K562 (cell line): ENCODE measurements at regions not wholly inside any gene's neighbourhood (a gene's known extent, or its start where the extent isn't known, plus 50 kb on each side); places are given as distances from the start of the nearest gene placed in this dataset.
A peak's percentile ranks its signal among the peaks of the same experiment; 100 is the strongest.

Experiments
- ATAC-seq: fragments of 200-7000 bp; cut with Tn5 transposase; 3 replicates; pipeline ENCODE4 v1.9.1; 2020; ENCODE audit warnings: moderate library complexity
- BruUV-seq: library from RNA; stranded (reverse); fragments of 400-500 nt; replicated peaks from 2 replicates; lab custom pipeline; 2021; lab: Mats Ljungman, UMichigan
- CTCF ChIA-PET: fragments of 300-600 bp; formaldehyde crosslinking; extraction: SDS; loops from one replicate; lab custom pipeline; 2021; ENCODE audit warnings: low intra/inter-chr PET ratio; lab: Yijun Ruan, JAX
- POLR2A ChIA-PET: fragments of 300-600, 350-650 bp; sonication (Branson Sonifier 250); formaldehyde crosslinking; extraction: SDS; loops from one replicate; lab custom pipeline; 2021; ENCODE audit warnings: antibody characterized with exemption, inconsistent platforms; lab: Yijun Ruan, JAX
- DNase-seq, 4 experiments: peaks; one replicate each; pipeline versions ENCODE4 v3.0.0 to v3.0.0-alpha.2; 2011 to 2018; ENCODE audit warnings: low spot score in 3 of 4, mixed read lengths in 3 of 4; ENCODE audit errors: extremely low read depth in 1 of 4
- FAIRE-seq: peaks from 2 replicates; lab custom pipeline; 2011; peaks lifted over from hg19 to GRCh38; lab: Jason Lieb, UNC
- H2AFZ ChIP-seq: 2 replicates; pipeline ENCODE4 v1.6.0; 2011; ENCODE audit warnings: low read depth, low read length, control low read depth, inconsistent platforms
- H3K27ac ChIP-seq: fragments of 200-600 bp; 3 replicates; pipeline ENCODE4 v1.8.0; 2011; ENCODE audit warnings: low read depth, mild to moderate bottlenecking, control low read depth, inconsistent platforms, low read length, moderate library complexity, mixed read lengths; ENCODE audit errors: extremely low read depth
- H3K27me3 ChIP-seq, 2 experiments: fragments of 300-600 bp in 1 of 2; 2 replicates in 1 of 2; 3 replicates in 1 of 2; pipeline versions ENCODE4 v1.6.0 to v1.8.0; 2011; ENCODE audit warnings: inconsistent platforms in 2 of 2, low read length in 2 of 2, mild to moderate bottlenecking in 1 of 2, mixed read lengths in 1 of 2, moderate library complexity in 1 of 2; ENCODE audit not compliant: control insufficient read depth in 2 of 2, insufficient read depth in 2 of 2
- H3K36me3 ChIP-seq: fragments of 300-600 bp; 3 replicates; pipeline ENCODE4 v1.8.0; 2011; ENCODE audit warnings: mild to moderate bottlenecking, low read length, inconsistent platforms; ENCODE audit not compliant: control insufficient read depth, insufficient read depth
- H3K4me1 ChIP-seq, 2 experiments: fragments of 200-600 bp in 1 of 2; replicated peaks in 1 of 2; 2 replicates in 1 of 2; 3 replicates in 1 of 2; pipeline versions ENCODE4 v1.5.1 to v1.8.0; 2011; ENCODE audit warnings: inconsistent platforms in 2 of 2, low read length in 2 of 2, mild to moderate bottlenecking in 1 of 2, mixed read lengths in 1 of 2, moderate library complexity in 1 of 2; ENCODE audit not compliant: control insufficient read depth in 2 of 2, insufficient read depth in 2 of 2
- H3K4me2 ChIP-seq: 2 replicates; pipeline ENCODE4 v1.6.1; 2011; ENCODE audit warnings: low read length, control low read depth, inconsistent platforms, mixed read lengths; ENCODE audit not compliant: insufficient read depth
- H3K4me3 ChIP-seq: fragments of 200-600 bp; sonication (generic), shearing (Covaris generic); 2 replicates; pipeline ENCODE4 v1.5.1; 2016; ENCODE audit warnings: control low read depth, inconsistent platforms
- H3K79me2 ChIP-seq: fragments of 200-600 bp; 3 replicates; pipeline ENCODE4 v1.8.0; 2011; ENCODE audit warnings: low read length, inconsistent platforms; ENCODE audit not compliant: control insufficient read depth, insufficient read depth
- H3K9ac ChIP-seq, 2 experiments: 2 replicates each; pipeline versions ENCODE4 v1.6.0 to v1.6.1; 2011; ENCODE audit warnings: low read depth in 2 of 2, low read length in 2 of 2, control low read depth in 1 of 2, inconsistent platforms in 1 of 2, mild to moderate bottlenecking in 1 of 2, mixed read lengths in 1 of 2; ENCODE audit not compliant: insufficient read depth in 1 of 2
- H3K9me1 ChIP-seq: one replicate; pipeline ENCODE4 v1.6.0; 2011; ENCODE audit warnings: inconsistent platforms, mild to moderate bottlenecking, low read length, moderate library complexity; ENCODE audit not compliant: control insufficient read depth, insufficient read depth
- H3K9me3 ChIP-seq: replicated peaks from 2 replicates; pipeline ENCODE4 v1.5.1; 2011; ENCODE audit warnings: low read depth, low read length, inconsistent platforms; ENCODE audit not compliant: control insufficient read depth, insufficient read depth
- H4K20me1 ChIP-seq: replicated peaks from 2 replicates; pipeline ENCODE4 v1.6.1; 2011; ENCODE audit warnings: low read length, inconsistent platforms, mixed read lengths; ENCODE audit not compliant: control insufficient read depth, insufficient read depth
- CBFB ChIP-seq: sonication (generic); formaldehyde crosslinking; IDR thresholded peaks from 2 replicates; pipeline ENCODE4 v1.4.0; 2020; ENCODE audit warnings: mild to moderate bottlenecking, missing genetic modification reagents
- ESRRB ChIP-seq: fragments of 250-450 bp; sonication (Bioruptor Pico); IDR thresholded peaks from 2 replicates; pipeline ENCODE4 v1.5.0; 2020; ENCODE audit warnings: mild to moderate bottlenecking, moderate library complexity, borderline replicate concordance
- ETV1 ChIP-seq: fragments of 450-650 bp; conservative IDR thresholded peaks from 2 replicates; pipeline ENCODE4 v1.6.1; 2016; ENCODE audit warnings: missing genetic modification characterization, control low read depth, low read depth, missing compliant biosample characterization
- FOSL1 ChIP-seq: fragments of 200-800 bp; sonication (Bioruptor generic); conservative IDR thresholded peaks from 2 replicates; pipeline ENCODE4 v1.6.1; 2016; ENCODE audit warnings: missing genetic modification characterization, missing compliant biosample characterization
- FOXJ2 ChIP-seq: fragments of 200-800 bp; sonication (Bioruptor generic); IDR thresholded peaks from 2 replicates; pipeline ENCODE4 v1.6.1; 2016; ENCODE audit warnings: missing genetic modification characterization, missing compliant biosample characterization
- FOXM1 ChIP-seq, 2 experiments: fragments of 450-650 bp in 1 of 2; sonication (generic) in 1 of 2; formaldehyde crosslinking in 1 of 2; IDR thresholded peaks; 2 replicates each; pipeline versions ENCODE4 v1.6.1 to v1.9.0; 2017 to 2022; ENCODE audit warnings: low read depth in 2 of 2, mild to moderate bottlenecking in 2 of 2, missing genetic modification reagents in 1 of 2, moderate library complexity in 1 of 2
- JUND ChIP-seq, 2 experiments: IDR thresholded peaks; 2 replicates in 1 of 2; 3 replicates in 1 of 2; pipeline ENCODE4 v1.6.1; 2011; ENCODE audit warnings: borderline replicate concordance in 2 of 2, low read depth in 2 of 2, low read length in 2 of 2, improper control_type of control experiment in 1 of 2, missing biosample characterization in 1 of 2, missing genetic modification characterization in 1 of 2, missing genetic modification reagents in 1 of 2
- RBFOX2 ChIP-seq: fragments of 200-400 bp; formaldehyde crosslinking; IDR thresholded peaks from 2 replicates; pipeline ENCODE4 v1.6.1; 2017; ENCODE audit warnings: low read depth, mild to moderate bottlenecking, low read length, moderate library complexity
- ZNF239 ChIP-seq: fragments of 250-450 bp; sonication (Bioruptor Pico); IDR thresholded peaks from 2 replicates; pipeline ENCODE4 v1.4.0; 2020; ENCODE audit warnings: mild to moderate bottlenecking
- WGBS: fragments of 100-300 bp; shearing (Covaris generic); methylation state at CpG from one replicate; pipeline ENCODE4 v1.1.6; 2016; ENCODE audit warnings: low coverage, mixed read lengths; ENCODE audit not compliant: insufficient coverage; ENCODE audit errors: missing lambda C conversion rate; 5-methylcytosine and 5-hydroxymethylcytosine counted together
- in situ Hi-C: fragments of 300-500 bp; cut with MboI; formaldehyde crosslinking; loops from 4 replicates; pipeline ENCODE4 v1.15.0; 2018; ENCODE audit warnings: inconsistent platforms, mixed read lengths
- intact Hi-C: fragments of 100-400 bp; cut with micrococcal nuclease; formaldehyde crosslinking; loops from 2 replicates; pipeline ENCODE4 v1.14.2; 2022
- TF ChIP-seq, protein P1 (sequence below), 2 experiments: fragments of 450-650 bp in 1 of 2; sonication (generic) in 1 of 2; formaldehyde crosslinking in 1 of 2; IDR thresholded peaks in 1 of 2; conservative IDR thresholded peaks in 1 of 2; 2 replicates each; pipeline versions ENCODE4 v1.6.1 to v1.8.1; 2016 to 2023; ENCODE audit warnings: mild to moderate bottlenecking in 2 of 2, moderate library complexity in 2 of 2, inconsistent platforms in 1 of 2, missing genetic modification reagents in 1 of 2
- TF ChIP-seq, protein P2 (sequence below): fragments of 450-650 bp; formaldehyde crosslinking; IDR thresholded peaks from 2 replicates; pipeline ENCODE4 v1.4.0; 2022; ENCODE audit warnings: missing genetic modification characterization

DNA sequence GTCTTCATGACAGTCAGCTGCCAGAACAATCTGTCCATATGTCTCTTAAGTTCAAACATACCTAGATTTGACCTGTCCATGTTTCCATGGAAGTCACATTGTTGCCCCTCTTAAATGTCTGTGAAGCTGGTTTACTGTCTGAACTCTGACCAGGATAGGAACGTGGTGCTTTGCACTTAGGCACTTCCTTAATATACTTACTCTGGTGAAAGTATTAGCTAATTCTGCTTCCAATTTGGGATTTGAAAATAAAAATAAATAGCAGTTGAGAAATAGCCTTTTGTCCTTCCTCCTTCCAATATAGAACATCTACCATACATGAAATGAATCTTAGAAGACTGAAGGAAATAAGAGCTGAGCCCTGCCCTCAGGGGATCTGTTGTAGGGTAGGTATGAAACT lies 524.5 kb upstream of the CLINT1 start (continued):
- TF ChIP-seq ZNF239 (CRISPR knock-in tag) = no peak
- TF ChIP-seq, all 486 proteins: peak for 0

DNA sequence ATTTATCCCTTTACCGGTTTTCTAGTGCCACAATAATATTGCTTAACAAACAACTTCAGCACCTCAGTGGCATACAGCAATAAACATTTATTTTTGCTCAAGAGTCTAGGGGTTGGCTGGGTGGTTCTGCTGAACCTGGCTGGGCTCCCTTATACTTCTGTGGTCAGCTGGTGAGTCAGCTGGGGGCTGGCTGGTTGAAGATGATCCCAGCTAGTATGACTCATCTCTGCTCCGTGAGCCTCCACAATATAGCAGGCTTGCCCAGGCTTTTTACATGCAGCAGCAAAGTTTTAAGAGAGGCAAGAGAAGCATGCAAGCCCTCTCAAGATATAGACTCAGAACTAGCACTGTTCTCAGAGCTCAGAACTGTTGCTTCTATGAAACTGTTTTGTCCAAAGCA lies 523.5 kb upstream of the CLINT1 start:
- ChIA-PET CTCF (no interaction called here), POLR2A (interaction anchor here (0.8 kb wide), 1 partner anchor 101 kb away, joined by 4 read pairs; no protein-coding TSS in a partner anchor)
- no peaks in the 10 kb centered on the region for H3K4me1 ChIP-seq
- no peaks in the 10 kb centered on the region; the same call in 1 of the 2 replicates for H3K9me3 ChIP-seq
- FAIRE-seq = no peak
- no peaks in the 10 kb centered on the region for H3K27me3 ChIP-seq
- H3K4me2 ChIP-seq = no peak overlapping the region
- BruUV-seq = no TSS peak
- DNase-seq = peak in 1 of 4 experiments; percentile 11
- no peak for ATAC-seq
- H3K4me3 ChIP-seq = no peak overlapping the region
- no peak overlapping the region for H3K9ac ChIP-seq
- H3K9me1 ChIP-seq = no peaks in the 10 kb centered on the region
- no peak overlapping the region for H2AFZ ChIP-seq
- H3K79me2 ChIP-seq = no peaks in the 10 kb centered on the region
- TF ChIP-seq ETV1 (tag) = no peak
- TF ChIP-seq JUND (IDR thresholded peaks at IDR 0.05; ENCODE audit: borderline replicate concordance, low read depth, low read length) = peak; percentile 54; the same call in 1 of the 2 replicates
- TF ChIP-seq JUND (tag; IDR thresholded peaks at IDR 0.05; ENCODE audit: borderline replicate concordance, low read depth, low read length) = peak; percentile 58; the same call in 1 of the 3 replicates
- TF ChIP-seq CBFB (CRISPR knock-in tag) = no peak
- TF ChIP-seq ESRRB = no peak
- TF ChIP-seq FOXJ2 (tag) = no peak
- TF ChIP-seq, protein P1, sequence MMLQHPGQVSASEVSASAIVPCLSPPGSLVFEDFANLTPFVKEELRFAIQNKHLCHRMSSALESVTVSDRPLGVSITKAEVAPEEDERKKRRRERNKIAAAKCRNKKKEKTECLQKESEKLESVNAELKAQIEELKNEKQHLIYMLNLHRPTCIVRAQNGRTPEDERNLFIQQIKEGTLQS (IDR thresholded peaks at IDR 0.05) = peak; percentile 39
- TF ChIP-seq, protein P1 (CRISPR knock-in tag; conservative IDR thresholded peaks at IDR 0.05) = no peak
- peak; percentile 41; the same call in 1 of the 2 replicates for TF ChIP-seq FOSL1 (tag)
- TF ChIP-seq FOXM1 (IDR thresholded peaks at IDR 0.05; ENCODE audit: low read depth) = no peak
- no peak for TF ChIP-seq FOXM1 (CRISPR knock-in tag; IDR thresholded peaks at IDR 0.05; ENCODE audit: low read depth)
- TF ChIP-seq, protein P2, sequence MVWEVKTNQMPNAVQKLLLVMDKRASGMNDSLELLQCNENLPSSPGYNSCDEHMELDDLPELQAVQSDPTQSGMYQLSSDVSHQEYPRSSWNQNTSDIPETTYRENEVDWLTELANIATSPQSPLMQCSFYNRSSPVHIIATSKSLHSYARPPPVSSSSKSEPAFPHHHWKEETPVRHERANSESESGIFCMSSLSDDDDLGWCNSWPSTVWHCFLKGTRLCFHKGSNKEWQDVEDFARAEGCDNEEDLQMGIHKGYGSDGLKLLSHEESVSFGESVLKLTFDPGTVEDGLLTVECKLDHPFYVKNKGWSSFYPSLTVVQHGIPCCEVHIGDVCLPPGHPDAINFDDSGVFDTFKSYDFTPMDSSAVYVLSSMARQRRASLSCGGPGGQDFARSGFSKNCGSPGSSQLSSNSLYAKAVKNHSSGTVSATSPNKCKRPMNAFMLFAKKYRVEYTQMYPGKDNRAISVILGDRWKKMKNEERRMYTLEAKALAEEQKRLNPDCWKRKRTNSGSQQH (CRISPR knock-in tag) = no peak
- TF ChIP-seq RBFOX2 = no peak
- TF ChIP-seq, all 486 proteins: peak for 3
- in situ Hi-C loops = no loop called here
- Histone ChIP-seq H4K20me1 (no peaks in the 10 kb centered on the region), H3K36me3 (no peaks in the 10 kb centered on the region), H3K27ac (no peak overlapping the region)
- intact Hi-C loops = no loop called here
- 0% methylated on average over 2 of the region's 2 CpGs for WGBS
